GM12891 (cell line): ENCODE measurements at regions not wholly inside any gene's neighbourhood (a gene's known extent, or its start where the extent isn't known, plus 50 kb on each side); places are given as distances from the start of the nearest gene placed in this dataset.

Experiments used
- POLR2A ChIP-seq: IDR thresholded peaks from 2 replicates; pipeline ENCODE4 v1.6.1; 2011; ENCODE audit warnings: low read depth, low read length, control low read depth
- SPI1 ChIP-seq: IDR thresholded peaks from 2 replicates; pipeline ENCODE4 v1.6.1; 2011; ENCODE audit warnings: low read depth, low read length, control low read depth
- TAF1 ChIP-seq: IDR thresholded peaks from 2 replicates; pipeline ENCODE4 v1.6.1; 2011; ENCODE audit warnings: low read depth, low read length, control low read depth

DNA sequence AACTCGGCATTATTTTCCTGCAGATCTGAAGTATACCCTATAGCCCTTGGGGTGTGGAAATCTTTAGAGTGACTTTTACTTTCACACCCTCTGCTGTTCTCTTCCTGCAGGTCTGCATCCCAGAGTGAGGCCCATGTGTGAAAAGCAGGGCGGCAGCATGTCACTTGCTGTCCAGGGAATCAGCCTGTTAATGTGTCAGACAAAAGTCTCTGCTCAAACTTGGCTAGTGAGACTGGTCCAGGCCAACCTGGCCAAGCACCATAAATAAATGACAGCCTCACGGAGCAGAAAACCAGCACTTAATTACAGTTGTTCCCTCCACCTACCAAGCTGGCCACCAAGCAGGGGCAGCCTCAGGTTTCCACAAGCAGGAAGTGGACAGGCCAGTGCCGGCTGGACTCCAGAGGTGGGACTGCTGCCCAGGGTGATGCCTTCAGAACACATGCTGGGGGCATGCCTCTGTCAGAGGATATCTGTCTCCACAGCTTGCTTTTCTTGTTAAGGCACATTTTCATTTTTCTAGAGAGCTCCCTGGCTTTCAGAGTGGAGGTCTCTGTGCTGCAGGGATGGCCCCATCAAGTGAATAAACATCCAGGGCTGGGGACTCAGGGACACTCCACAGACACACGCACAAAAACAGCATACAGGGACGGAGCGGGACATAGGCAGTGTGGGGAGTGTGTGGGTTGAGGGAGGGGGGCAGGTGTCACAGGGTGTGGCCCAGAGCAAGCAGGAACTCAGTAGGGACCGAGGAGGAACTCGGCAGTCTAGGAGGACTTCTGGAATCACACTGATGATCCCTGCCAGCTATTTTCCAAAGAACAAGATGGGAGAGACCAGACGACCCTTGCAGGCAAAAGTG lies 243.8 kb upstream of the IRX1 start:
- TF ChIP-seq SPI1 (no peak), TAF1 (no peak), POLR2A (no peak)
